IPS-15b (cell line): ENCODE measurements at regions not wholly inside any gene's neighbourhood (a gene's known extent, or its start where the extent isn't known, plus 50 kb on each side); places are given as distances from the start of the nearest gene placed in this dataset.

Experiments used
- H3K27me3 ChIP-seq: one replicate; pipeline ENCODE4 v1.6.1; 2013; ENCODE audit warnings: low read length; ENCODE audit not compliant: control insufficient read depth, insufficient read depth
- H3K36me3 ChIP-seq: one replicate; pipeline ENCODE4 v1.6.1; 2013; ENCODE audit warnings: low read length; ENCODE audit not compliant: control insufficient read depth, insufficient read depth
- H3K4me1 ChIP-seq: one replicate; pipeline ENCODE4 v1.6.1; 2013; ENCODE audit warnings: mild to moderate bottlenecking, low read length; ENCODE audit not compliant: control insufficient read depth, insufficient read depth
- H3K4me3 ChIP-seq: one replicate; pipeline ENCODE4 v1.5.1; 2013; ENCODE audit warnings: low read depth, low read length
- H3K9ac ChIP-seq: one replicate; pipeline ENCODE4 v1.6.1; 2013; ENCODE audit warnings: low read depth, mild to moderate bottlenecking, low read length
- H3K9me3 ChIP-seq: one replicate; pipeline ENCODE4 v1.6.1; 2013; ENCODE audit warnings: mild to moderate bottlenecking, low read length; ENCODE audit not compliant: control insufficient read depth, insufficient read depth

DNA sequence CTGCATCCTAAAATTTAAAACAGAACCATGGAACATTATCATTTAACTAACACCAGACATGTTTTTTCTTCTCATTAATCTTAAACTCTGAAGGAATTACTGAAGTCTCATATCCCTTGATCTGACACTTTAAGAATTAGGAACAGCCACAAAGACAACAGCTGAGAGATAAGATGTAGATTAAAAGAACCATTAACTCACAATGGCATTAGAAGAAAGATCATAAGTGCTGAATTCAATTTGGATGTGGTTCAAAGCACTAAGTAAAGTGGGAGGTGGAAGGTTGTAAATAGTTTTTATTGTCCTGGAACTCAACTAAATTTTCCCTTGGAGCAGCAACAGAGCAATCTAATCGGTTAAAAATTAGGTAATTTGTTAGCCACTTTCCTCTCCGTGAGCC, 199.0 kb upstream of the ATP2B1 start:
- H3K9ac ChIP-seq = no peak overlapping the region
- no peaks in the 10 kb centered on the region for H3K4me1 ChIP-seq
- no peak overlapping the region for H3K4me3 ChIP-seq
- no peaks in the 10 kb centered on the region for H3K27me3 ChIP-seq
- no peaks in the 10 kb centered on the region for H3K36me3 ChIP-seq
- H3K9me3 ChIP-seq = no peaks in the 10 kb centered on the region

DNA sequence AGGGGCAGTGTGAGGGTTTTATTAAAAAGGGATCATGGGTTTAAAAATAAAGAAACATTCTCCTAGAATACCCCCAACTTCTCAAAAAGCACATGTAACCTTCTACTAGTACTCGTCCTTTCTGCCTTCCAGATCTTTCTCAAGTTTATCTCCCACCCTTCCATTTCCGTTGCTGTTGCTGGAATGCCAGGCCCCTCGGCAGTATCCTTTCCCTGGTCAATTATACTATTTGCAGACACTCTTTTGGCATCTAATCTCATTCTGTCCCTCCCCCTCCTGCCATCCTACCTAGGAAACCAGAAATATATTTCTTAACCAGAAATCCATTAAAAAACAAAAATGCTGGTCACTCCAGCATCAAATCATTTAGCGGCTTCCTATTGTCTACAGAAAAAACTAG, 198.2 kb upstream of the ATP2B1 start:
- Histone ChIP-seq H3K4me3 (no peak overlapping the region), H3K4me1 (no peaks in the 10 kb centered on the region)

DNA sequence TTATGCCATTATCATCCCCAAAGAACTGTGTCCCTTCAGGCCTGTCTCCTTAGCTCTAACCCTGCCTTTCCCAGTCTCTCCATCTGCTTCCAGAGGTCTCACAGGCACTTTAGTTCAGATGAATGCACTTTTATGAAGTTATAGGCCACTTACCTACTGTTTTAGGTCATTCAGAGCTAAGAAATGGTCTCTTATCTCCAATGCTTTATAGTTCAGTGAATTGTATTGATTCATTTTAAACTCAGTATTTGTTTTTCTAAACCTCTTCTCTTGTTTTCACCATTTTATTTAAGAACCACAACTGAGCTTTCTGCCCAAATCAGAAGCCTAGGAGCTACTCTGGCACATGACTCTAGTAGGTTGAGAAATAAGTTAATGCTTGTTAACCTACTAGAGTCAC, 197.5 kb upstream of the ATP2B1 start:
- H3K36me3 ChIP-seq = no peaks in the 10 kb centered on the region
- no peaks in the 10 kb centered on the region for H3K9me3 ChIP-seq
- H3K9ac ChIP-seq = no peak overlapping the region
- H3K27me3 ChIP-seq = no peaks in the 10 kb centered on the region
- no peak overlapping the region for H3K4me3 ChIP-seq
- H3K4me1 ChIP-seq = no peaks in the 10 kb centered on the region

More for the DNA sequence above, 198.2 kb upstream of the ATP2B1 start:
- Histone ChIP-seq H3K36me3 (no peaks in the 10 kb centered on the region), H3K9ac (no peak overlapping the region), H3K9me3 (no peaks in the 10 kb centered on the region), H3K27me3 (no peaks in the 10 kb centered on the region)

DNA sequence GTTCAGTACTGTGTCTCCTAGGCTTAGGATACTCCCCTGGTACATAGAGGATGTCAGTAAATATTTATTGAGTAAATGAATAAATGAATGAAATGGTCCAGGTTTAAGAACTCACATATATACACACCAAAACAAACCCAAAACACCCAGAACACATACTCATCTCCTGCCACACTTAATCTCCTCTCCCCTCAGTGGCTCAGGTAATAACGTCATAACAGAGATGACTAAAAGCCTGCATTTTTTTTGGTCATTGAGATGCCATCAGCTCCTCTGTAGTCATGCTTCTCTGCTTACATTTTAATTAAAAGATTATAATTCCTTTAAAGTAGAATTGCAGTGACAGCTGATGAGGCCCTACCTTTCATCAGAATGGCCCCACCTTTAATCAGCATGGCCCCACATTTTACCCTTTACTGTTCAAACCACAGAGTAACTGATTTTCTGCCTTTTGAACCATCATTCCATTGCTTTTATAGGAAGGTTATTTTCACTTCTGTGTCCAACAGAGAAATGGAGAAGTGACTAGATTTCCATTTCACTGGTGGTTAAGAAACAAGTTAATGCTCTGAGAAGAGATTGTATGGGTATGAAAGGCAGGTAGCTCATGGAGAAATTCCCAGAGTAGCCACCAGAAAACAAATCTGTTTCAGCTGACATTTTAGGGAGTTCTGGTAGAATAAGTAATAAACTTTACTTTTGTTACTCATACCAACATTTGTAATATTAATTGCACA, 193.4 kb upstream of the ATP2B1 start:
- Histone ChIP-seq H3K36me3 (no peaks in the 10 kb centered on the region), H3K9ac (no peak overlapping the region), H3K27me3 (no peaks in the 10 kb centered on the region), H3K4me1 (peaks cover 3% of the 10 kb centered on the region), H3K9me3 (no peaks in the 10 kb centered on the region), H3K4me3 (no peak overlapping the region)

DNA sequence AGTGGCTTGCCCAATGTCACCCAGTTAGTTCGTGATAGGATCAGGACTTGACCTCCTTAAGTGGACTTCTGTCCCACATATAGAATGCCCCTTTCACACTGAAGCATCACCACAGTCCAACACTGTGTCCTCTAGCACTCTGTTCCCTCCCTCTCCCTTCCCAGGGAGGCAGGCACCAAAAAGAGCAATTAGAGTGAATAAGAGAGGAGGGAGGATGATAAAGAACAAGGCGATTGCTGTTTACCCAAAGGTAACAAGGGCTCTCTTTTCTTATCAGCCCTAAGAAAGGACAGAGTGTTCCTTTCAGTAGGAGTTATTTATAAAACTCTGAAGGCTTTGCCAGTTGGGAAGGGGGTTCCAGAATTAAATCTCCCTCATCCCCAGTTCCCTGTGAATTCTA, 192.7 kb upstream of the ATP2B1 start:
- H3K9ac ChIP-seq = no peak overlapping the region
- H3K4me3 ChIP-seq = no peak overlapping the region
- H3K27me3 ChIP-seq = no peaks in the 10 kb centered on the region
- no peaks in the 10 kb centered on the region for H3K9me3 ChIP-seq
- H3K36me3 ChIP-seq = no peaks in the 10 kb centered on the region
- peaks cover 3% of the 10 kb centered on the region for H3K4me1 ChIP-seq

DNA sequence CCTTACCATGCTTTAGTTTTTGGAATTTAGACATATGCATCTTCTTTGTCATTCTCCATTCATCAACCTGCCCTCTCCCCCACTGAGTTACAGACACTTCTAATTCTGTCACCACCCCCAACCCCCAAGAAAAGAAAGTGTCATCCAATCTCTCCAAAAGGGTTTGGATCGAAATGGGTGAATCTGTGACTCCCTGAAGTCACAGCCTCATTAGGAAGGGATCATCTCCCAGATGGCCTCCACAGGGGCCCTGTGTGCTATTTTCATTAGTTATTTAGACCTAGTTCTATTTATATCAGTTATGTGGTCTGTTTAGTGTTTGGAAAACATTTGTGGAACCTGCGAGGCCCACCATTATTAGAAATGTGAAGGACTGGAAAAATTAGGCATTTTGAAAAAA, 191.0 kb upstream of the ATP2B1 start:
- no peaks in the 10 kb centered on the region for H3K27me3 ChIP-seq
- H3K4me1 ChIP-seq = peaks cover 3% of the 10 kb centered on the region
- H3K9ac ChIP-seq = no peak overlapping the region
- H3K36me3 ChIP-seq = no peaks in the 10 kb centered on the region
- no peak overlapping the region for H3K4me3 ChIP-seq
- no peaks in the 10 kb centered on the region for H3K9me3 ChIP-seq

DNA sequence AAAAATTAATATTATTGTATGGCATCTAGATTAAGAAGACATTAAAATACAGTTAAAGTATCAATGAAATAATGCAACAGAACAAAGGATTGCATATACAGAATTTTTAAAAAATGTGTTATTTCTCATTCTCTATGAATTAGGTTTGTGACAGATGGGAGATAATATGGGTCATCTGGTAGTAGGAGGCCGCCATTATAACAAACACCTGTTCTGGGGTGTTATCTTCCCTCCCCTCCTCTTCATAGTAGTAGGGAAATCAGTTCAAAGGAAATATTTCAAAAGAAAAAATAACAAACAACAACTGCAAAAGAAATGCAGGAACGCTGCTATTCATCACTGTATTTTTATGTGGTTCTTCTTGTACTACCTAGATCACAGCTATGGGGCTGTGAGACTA, 187.0 kb upstream of the ATP2B1 start:
- H3K4me3 ChIP-seq = no peak overlapping the region
- no peak overlapping the region for H3K9ac ChIP-seq
- no peaks in the 10 kb centered on the region for H3K9me3 ChIP-seq
- H3K4me1 ChIP-seq = peaks cover 3% of the 10 kb centered on the region
- H3K36me3 ChIP-seq = no peaks in the 10 kb centered on the region
- no peaks in the 10 kb centered on the region for H3K27me3 ChIP-seq

DNA sequence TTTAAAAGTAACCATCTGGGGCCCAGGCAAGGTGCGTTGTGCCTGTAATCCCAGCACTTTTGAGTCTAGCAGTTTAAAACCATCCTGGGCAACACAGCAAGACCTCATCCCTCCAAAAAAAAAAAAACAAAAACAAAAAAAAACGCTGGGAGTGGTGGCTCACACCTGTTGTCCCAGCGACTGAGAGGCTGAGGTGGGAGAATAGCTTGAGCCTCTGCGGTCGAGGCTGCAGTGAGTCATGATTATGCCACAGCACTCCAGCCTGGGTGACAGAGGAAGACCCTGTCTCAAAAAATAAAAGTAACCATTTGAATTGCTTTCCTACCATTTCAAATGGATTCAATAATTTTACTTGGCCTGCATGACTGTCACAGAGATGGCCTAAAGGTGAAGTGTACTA, 186.5 kb upstream of the ATP2B1 start:
- H3K4me3 ChIP-seq = no peak overlapping the region
- H3K27me3 ChIP-seq = no peaks in the 10 kb centered on the region
- no peaks in the 10 kb centered on the region for H3K9me3 ChIP-seq
- H3K36me3 ChIP-seq = no peaks in the 10 kb centered on the region
- H3K9ac ChIP-seq = no peak overlapping the region
- H3K4me1 ChIP-seq = peaks cover 3% of the 10 kb centered on the region

DNA sequence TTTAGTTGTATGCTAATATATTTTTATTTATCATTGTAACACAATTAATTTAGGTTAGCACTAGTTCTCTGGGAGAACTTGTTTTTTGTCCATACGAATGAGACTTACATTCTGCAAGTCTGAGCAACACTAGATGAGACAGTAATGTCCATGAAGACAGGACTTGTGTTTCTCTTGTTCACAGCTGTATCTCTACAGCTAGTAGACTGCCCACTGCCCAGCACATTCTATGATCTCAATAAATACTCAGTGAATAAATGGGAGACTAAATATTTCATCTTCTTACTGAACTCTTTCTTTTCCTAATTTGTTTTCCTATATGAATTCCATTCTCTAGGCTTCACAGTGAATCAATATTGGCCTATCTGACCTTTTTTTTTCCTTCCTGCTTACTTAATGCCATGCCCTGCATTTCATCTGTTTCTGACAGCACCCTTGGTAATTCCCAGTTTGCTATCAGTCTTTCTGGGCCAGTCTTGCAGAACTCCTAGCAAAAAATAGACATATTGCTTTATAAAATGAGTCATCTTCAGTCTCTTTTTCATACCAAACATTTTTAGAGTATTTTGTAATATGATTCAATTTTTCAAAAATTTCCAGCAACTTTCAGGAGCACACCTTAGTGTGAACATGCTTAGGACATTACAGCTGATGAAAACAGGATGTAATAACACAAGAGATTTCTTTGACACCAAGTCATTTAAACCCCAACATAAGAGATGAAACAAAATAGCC, 185.5 kb upstream of the ATP2B1 start:
- Histone ChIP-seq H3K36me3 (no peaks in the 10 kb centered on the region), H3K4me1 (no peaks in the 10 kb centered on the region), H3K27me3 (no peaks in the 10 kb centered on the region), H3K4me3 (no peak overlapping the region), H3K9ac (no peak overlapping the region), H3K9me3 (no peaks in the 10 kb centered on the region)

DNA sequence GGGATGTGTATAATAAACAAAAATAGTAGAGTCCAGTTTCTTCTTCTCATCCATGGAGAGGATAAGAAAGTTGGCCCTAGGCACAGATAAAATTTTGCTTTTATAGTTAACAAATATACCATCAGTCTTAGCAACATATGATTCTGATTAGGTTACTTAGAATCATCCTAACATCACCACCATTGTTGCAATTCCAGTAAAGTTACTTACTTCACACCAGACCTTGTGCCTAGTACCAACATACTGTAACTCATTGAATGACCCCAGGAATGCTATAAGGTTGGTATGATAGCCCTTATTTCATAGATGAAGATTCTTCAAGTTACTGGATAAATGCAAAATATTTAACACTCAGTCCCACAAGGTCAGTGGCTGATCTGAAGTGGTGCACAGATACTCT, 183.8 kb upstream of the ATP2B1 start:
- Histone ChIP-seq H3K9me3 (no peaks in the 10 kb centered on the region), H3K36me3 (no peaks in the 10 kb centered on the region), H3K27me3 (no peaks in the 10 kb centered on the region), H3K4me1 (no peaks in the 10 kb centered on the region), H3K4me3 (no peak overlapping the region), H3K9ac (no peak overlapping the region)

DNA sequence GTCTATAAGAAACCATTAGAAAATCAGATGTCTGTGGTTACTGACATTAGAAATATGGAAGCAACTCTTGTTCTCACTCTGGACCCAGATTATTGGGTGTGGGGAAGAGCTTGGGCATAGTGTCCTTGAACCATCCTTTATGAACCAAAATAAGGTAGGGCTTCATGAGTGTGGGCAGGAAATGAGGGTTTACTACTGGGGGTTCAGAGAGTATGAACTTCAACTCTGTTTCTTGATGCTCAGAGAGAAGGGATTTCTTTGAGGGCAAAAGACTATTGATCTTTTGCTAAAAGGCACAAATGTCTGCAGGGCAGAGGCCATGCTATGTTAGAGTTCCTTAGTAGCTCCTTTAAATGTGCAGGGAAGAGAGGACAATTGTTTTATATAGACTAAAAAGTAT, 183.3 kb upstream of the ATP2B1 start:
- H3K4me1 ChIP-seq = no peaks in the 10 kb centered on the region
- H3K27me3 ChIP-seq = no peaks in the 10 kb centered on the region
- no peak overlapping the region for H3K4me3 ChIP-seq
- no peaks in the 10 kb centered on the region for H3K36me3 ChIP-seq
- H3K9me3 ChIP-seq = no peaks in the 10 kb centered on the region
- H3K9ac ChIP-seq = no peak overlapping the region

DNA sequence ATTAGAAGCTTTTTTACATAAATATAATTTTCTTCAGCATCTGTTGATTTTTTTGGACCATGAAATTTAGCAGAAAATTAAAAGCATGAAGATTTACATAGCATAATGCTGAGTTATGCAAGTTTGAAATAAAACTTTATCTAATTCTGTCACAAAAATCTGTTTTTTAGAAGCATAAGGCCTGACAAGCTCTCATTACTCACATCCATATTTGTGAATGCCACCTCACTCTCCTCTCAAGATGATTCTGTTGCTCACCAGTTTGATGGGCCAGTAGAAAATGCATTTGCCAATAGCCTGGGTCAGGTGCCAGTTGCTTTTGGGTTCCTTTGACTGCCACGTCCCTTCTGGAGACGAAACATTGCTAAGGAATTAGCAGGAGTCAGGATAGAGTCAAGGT, 181.5 kb upstream of the ATP2B1 start:
- Histone ChIP-seq H3K36me3 (no peaks in the 10 kb centered on the region), H3K4me1 (no peaks in the 10 kb centered on the region), H3K9me3 (no peaks in the 10 kb centered on the region), H3K9ac (no peak overlapping the region), H3K27me3 (no peaks in the 10 kb centered on the region), H3K4me3 (no peak overlapping the region)
